OCI-LY3 (cell line): ENCODE measurements at regions not wholly inside any gene's neighbourhood (a gene's known extent, or its start where the extent isn't known, plus 50 kb on each side); places are given as distances from the start of the nearest gene placed in this dataset.

ENCODE experiments used
- CTCF ChIP-seq: fragments of 200-600, 300-600 bp; sonication (generic); IDR thresholded peaks from 2 replicates; pipeline ENCODE4 v1.5.1; 2014; ENCODE audit warnings: antibody characterized with exemption, low read length, low read depth
- EZH2phosphoT487 ChIP-seq: fragments of 200-600 bp; shearing (Covaris generic); IDR thresholded peaks from 2 replicates; pipeline ENCODE4 v1.6.1; 2018; ENCODE audit warnings: antibody characterized with exemption, mixed run types, low read depth

- TF ChIP-seq CTCF (no peak), EZH2phosphoT487 (no peak)
Observed at GRCh38 chr10:9275861-9276260, 1221.4 kb downstream of the GATA3 start.
